ENCODE measurements at regions not wholly inside any gene's neighbourhood (a gene's known extent, or its start where the extent isn't known, plus 50 kb on each side); places are given as distances from the start of the nearest gene placed in this dataset.

GRCh38 chr3:27883266-27883665 is 161.1 kb upstream of the EOMES start:
- TF ChIP-seq RFX5 (IDR thresholded peaks at IDR 0.05; ENCODE audit: low read depth, low read length) (no peak), YY1 (IDR thresholded peaks at IDR 0.05; ENCODE audit: borderline replicate concordance in 1 of 3, control insufficient read depth in 1 of 3, extremely low read depth in 1 of 3, insufficient read depth in 3 of 3, insufficient read length in 1 of 3, insufficient replicate concordance in 2 of 3, low read depth in 1 of 3, low read length in 2 of 3) (no peak), NR3C1 (CRISPR knock-in tag; IDR thresholded peaks at IDR 0.05) (no peak), EP400 (IDR thresholded peaks at IDR 0.05) (no peak), SNAPC5 (CRISPR knock-in tag; IDR thresholded peaks at IDR 0.05) (no peak), NR2C2 (CRISPR knock-in tag; IDR thresholded peaks at IDR 0.05) (no peak), NR2C2 (tag; IDR thresholded peaks at IDR 0.05) (no peak), REST (IDR thresholded peaks at IDR 0.05; ENCODE audit: borderline replicate concordance) (no peak), REST (CRISPR knock-in tag; IDR thresholded peaks at IDR 0.05; ENCODE audit: low read depth) (no peak)

Data from K562 (cell line).